ENCODE measurements at regions not wholly inside any gene's neighbourhood (a gene's known extent, or its start where the extent isn't known, plus 50 kb on each side); places are given as distances from the start of the nearest gene placed in this dataset.
A peak's percentile ranks its signal among the peaks of the same experiment; 100 is the strongest.
"Not testable (repeated sequence)": the region's sequence is repeated elsewhere in the genome, so short reads cannot be mapped to it uniquely, and the experiment has no call there.

DNA sequence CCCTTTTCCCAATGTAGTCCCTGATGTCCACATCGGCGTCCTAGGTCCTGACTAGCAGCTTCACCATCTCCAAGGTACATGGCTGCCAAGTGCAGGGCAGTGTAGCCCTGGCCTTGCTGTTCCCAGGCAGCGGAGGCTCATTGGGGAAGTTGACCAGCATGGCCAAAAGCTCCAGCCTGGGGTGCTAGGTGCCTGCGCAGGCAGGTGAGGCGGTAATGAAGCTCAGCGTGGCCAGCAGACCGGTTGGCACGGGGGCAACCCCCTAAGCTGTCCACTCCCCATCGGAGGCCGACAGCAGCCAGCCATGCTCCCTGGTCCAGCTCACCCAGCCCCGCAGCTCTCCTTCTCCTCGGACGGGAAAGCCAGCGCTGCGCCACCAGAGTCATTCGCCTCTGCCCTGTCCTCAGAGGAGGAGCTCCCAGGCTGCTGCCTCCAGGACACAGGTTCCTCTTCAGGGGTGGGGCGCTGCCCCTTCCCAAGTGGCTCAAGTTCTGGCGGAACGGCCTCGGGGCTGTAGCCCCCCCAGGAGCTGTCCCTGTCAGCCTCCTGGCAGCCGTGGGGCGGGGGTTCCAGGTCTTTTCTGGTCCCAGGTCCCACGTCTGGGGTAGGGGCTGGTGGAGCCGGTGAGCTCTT lies 1218.2 kb downstream of the FOXD4L5 start (continued):
- TF ChIP-seq SIN3A (IDR thresholded peaks at IDR 0.05; ENCODE audit: borderline replicate concordance, low read depth, low read length): no peak

DNA sequence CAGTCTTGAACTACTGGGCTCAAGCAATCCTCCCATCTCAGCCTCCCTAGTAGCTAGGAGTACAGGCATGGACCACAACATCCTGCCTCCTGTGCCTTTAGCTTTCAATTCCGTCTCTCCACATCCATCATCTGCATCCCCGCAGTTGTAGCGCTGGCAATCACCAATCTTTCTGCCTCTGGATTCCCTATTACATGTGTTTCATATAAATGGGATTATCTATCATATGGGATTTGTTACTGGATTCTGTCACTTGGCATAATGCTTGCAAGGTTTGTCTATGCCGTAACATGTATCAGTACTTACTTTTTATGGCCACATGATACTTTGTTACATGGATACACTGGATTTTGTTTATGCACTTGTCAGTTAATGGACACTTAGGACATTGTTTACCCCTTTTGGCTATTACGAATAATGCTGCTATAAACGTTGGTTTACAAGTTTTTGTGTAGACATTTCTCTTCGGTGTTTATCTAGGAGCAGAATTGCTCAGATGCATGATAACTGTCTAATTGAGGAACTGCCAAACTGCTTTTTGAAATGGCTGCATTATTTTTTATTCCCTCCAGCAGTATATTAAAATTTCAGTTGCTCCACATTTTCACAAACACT lies 1223.9 kb downstream of the FOXD4L5 start:
- no peaks in the 10 kb centered on the region for H3K9me3 ChIP-seq
- no peaks in the 10 kb centered on the region for H3K36me3 ChIP-seq (replicated peaks in 1 of 2; ENCODE audit: control insufficient read depth in 1 of 2, insufficient read depth in 2 of 2, low read length in 1 of 2)
- 34% methylated on average over 7 of the region's 7 CpGs for WGBS (ENCODE audit: low lambda C conversion rate)
- 0 out of 2 replicates have a peak, but pooled peaks have one; percentile 21 for TF ChIP-seq MXI1 (IDR thresholded peaks at IDR 0.05; ENCODE audit: low read depth, low read length)
- no peak for TF ChIP-seq TEAD4 (IDR thresholded peaks at IDR 0.05; ENCODE audit: borderline replicate concordance, insufficient read depth)
- peak; percentile 8; the same call in 1 of the 2 replicates for TF ChIP-seq RAD21 (IDR thresholded peaks at IDR 0.05; ENCODE audit: low read length)
- TF ChIP-seq RXRA (IDR thresholded peaks at IDR 0.05; ENCODE audit: borderline replicate concordance, low read depth): no peak
- no peak for TF ChIP-seq FOSL2 (IDR thresholded peaks at IDR 0.05; ENCODE audit: borderline replicate concordance, low read depth)
- TF ChIP-seq FOXJ3 (CRISPR knock-in tag; IDR thresholded peaks at IDR 0.05): peak; percentile 75
- peak; percentile 84 for TF ChIP-seq RCOR1 (IDR thresholded peaks at IDR 0.05; ENCODE audit: low read length)
- peak; percentile 53 for TF ChIP-seq CHD2 (IDR thresholded peaks at IDR 0.05; ENCODE audit: low read length, partially characterized antibody)
- TF ChIP-seq, protein P1, sequence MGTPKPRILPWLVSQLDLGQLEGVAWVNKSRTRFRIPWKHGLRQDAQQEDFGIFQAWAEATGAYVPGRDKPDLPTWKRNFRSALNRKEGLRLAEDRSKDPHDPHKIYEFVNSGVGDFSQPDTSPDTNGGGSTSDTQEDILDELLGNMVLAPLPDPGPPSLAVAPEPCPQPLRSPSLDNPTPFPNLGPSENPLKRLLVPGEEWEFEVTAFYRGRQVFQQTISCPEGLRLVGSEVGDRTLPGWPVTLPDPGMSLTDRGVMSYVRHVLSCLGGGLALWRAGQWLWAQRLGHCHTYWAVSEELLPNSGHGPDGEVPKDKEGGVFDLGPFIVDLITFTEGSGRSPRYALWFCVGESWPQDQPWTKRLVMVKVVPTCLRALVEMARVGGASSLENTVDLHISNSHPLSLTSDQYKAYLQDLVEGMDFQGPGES (IDR thresholded peaks at IDR 0.05; ENCODE audit: low read depth, low read length): no peak
- TF ChIP-seq SMC3 (IDR thresholded peaks at IDR 0.05; ENCODE audit: low read depth, low read length): no peak
- TF ChIP-seq GATA2 (CRISPR knock-in tag; IDR thresholded peaks at IDR 0.05): peak; percentile 83
- TF ChIP-seq EP300 (IDR thresholded peaks at IDR 0.05; ENCODE audit: borderline replicate concordance in 1 of 2, low read depth in 1 of 2, low read length in 1 of 2): peak in 1 of 2 experiments; percentile 81; a peak in 1 of 4 replicates
- TF ChIP-seq TCF12 (IDR thresholded peaks at IDR 0.05): no peak
- no peak for TF ChIP-seq ELF1 (IDR thresholded peaks at IDR 0.05)
- H2AFZ ChIP-seq (ENCODE audit: low read depth): no peak overlapping the region
- ChIA-PET POLR2A (no interaction called here), CTCF (no interaction called here)
- peaks cover 0 to 10% of the 10 kb centered on the region in 2 experiments; a peak in 2 of 4 replicates for H3K4me1 ChIP-seq (ENCODE audit: control insufficient read depth in 1 of 2, insufficient read depth in 2 of 2, low read depth in 1 of 2, low read length in 1 of 2)
- no peaks in the 10 kb centered on the region for H3K79me2 ChIP-seq (ENCODE audit: insufficient read depth)
- no peaks in the 10 kb centered on the region for H3K9me2 ChIP-seq
- no peaks in the 10 kb centered on the region for H3K27me3 ChIP-seq (ENCODE audit: insufficient read depth)
- no peaks in the 10 kb centered on the region for H3F3A ChIP-seq (replicated peaks; ENCODE audit: insufficient read depth)
- peak overlapping the region in 1 of 2 experiments; percentile 81; a peak in 2 of 4 replicates for H3K27ac ChIP-seq (ENCODE audit: low read depth in 2 of 2, low read length in 1 of 2)
- no peaks in the 10 kb centered on the region for H4K20me1 ChIP-seq (ENCODE audit: insufficient read depth)
- no peak overlapping the region for H3K4me2 ChIP-seq
- H3K9ac ChIP-seq: no peak overlapping the region
- peak; percentile 61 for DNase-seq
- H3K4me3 ChIP-seq (ENCODE audit: low read depth in 2 of 2, low read length in 1 of 2): no peak overlapping the region

DNA sequence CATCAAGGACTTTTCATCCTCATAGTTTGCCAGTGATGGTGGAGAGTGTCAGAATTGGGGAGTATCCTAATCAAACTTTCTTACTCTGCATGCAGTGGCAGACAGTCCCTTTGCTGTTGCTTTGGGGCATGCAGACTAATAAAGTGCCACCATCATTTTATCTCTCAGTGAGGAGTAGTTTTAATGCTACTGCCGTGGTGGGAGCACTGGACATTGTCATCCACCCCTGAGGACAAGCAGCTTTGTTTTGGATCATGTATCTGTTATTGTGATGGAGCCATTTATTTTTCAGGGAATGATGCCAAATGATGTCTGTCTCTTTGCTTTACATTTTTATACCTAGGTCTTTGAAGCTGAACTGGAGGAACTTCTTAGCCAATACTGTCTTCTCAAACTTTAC lies 1226.9 kb downstream of the FOXD4L5 start:
- H3K9me3 ChIP-seq; H3K4me2 ChIP-seq; H3K9ac ChIP-seq; H3K79me2 ChIP-seq (ENCODE audit: insufficient read depth); H3K36me3 ChIP-seq (replicated peaks in 1 of 2; ENCODE audit: control insufficient read depth in 1 of 2, insufficient read depth in 2 of 2, low read length in 1 of 2); H3K9me2 ChIP-seq; POLR2A ChIA-PET; H3K27me3 ChIP-seq (ENCODE audit: insufficient read depth); CTCF ChIA-PET; H3F3A ChIP-seq (replicated peaks; ENCODE audit: insufficient read depth); H3K4me3 ChIP-seq (ENCODE audit: low read depth in 2 of 2, low read length in 1 of 2); H2AFZ ChIP-seq (ENCODE audit: low read depth); H4K20me1 ChIP-seq (ENCODE audit: insufficient read depth): not testable (repeated sequence)
- DNase-seq: peak; percentile 24
- TF ChIP-seq GATA2 (CRISPR knock-in tag; IDR thresholded peaks at IDR 0.05) (peak; percentile 78; the same call in 1 of the 2 replicates), EP300 (IDR thresholded peaks at IDR 0.05; ENCODE audit: borderline replicate concordance in 1 of 2, low read depth in 1 of 2, low read length in 1 of 2) (peak in 1 of 2 experiments; percentile 69; a peak in 2 of 4 replicates), FOXJ3 (CRISPR knock-in tag; IDR thresholded peaks at IDR 0.05) (peak; percentile 76)
- Histone ChIP-seq H3K4me1 (ENCODE audit: control insufficient read depth in 1 of 2, insufficient read depth in 2 of 2, low read depth in 1 of 2, low read length in 1 of 2) (peaks cover 0 to 12% of the 10 kb centered on the region in 2 experiments; a peak in 2 of 4 replicates), H3K27ac (ENCODE audit: low read depth in 2 of 2, low read length in 1 of 2) (peak overlapping the region in 1 of 2 experiments; percentile 88; a peak in 2 of 4 replicates)
- WGBS (ENCODE audit: low lambda C conversion rate): 36% methylated on average over 1 of the region's 1 CpG

All from SK-N-SH (cell line).